SIG-M5 (cell line): ENCODE measurements at regions not wholly inside any gene's neighbourhood (a gene's known extent, or its start where the extent isn't known, plus 50 kb on each side); places are given as distances from the start of the nearest gene placed in this dataset.

Source experiments
- DNase-seq: peaks from one replicate; lab custom pipeline; 2025; lab: John Stamatoyannopoulos, UW

DNA sequence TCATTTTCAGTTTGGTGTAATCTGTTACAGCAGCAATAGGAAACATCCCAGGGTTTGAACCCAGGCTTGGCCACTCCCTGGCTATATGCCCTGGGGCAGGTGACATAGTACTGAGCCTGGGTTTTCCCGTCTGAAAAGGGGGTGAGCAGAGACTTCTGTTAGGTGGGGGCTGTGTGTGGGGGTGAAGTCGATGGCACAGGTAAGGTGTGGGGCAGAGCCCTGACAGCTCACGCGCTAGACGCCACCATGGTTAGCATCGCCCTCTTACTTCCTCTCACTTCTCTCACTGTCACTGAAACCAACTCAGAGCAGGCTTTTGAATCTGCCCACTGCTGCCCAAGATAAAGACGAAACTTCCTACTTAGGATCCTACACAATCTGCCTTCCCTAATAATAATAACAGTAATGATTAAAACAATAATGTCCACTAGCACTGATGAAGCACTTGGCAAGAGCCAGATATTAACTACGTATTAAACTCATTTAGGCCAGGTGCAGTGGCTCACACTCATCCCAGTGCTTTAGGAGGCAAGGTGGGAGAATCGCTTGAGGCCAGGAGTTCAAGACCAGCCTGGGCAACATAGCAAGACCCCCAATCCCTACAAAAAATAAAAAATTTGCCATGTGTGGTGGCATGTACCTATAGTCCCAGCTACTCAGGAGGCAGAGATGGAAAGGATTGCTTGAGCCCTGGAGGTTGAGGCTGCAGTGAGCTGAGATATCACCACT lies 117.9 kb upstream of the PTPN1 start:
- DNase-seq = no peak

DNA sequence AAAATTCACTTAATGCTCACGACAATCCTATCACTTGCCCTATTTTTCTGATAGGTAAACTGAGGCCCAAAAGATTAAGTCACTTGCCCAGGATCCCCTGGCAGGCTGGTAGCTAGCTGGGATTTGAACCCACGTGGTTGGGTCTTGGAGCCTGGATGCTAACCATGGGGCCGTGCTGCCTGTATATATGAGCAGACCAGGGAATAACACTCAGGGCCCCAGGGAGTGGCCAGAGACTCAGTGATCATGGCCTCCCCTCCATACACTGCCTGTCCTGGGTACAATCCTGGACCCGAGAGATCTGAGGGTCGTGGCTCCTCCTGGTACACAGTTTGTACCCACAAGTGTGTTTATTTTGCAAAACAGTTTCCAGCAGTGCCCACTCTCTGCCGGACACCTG lies 116.9 kb upstream of the PTPN1 start:
- no peak for DNase-seq

DNA sequence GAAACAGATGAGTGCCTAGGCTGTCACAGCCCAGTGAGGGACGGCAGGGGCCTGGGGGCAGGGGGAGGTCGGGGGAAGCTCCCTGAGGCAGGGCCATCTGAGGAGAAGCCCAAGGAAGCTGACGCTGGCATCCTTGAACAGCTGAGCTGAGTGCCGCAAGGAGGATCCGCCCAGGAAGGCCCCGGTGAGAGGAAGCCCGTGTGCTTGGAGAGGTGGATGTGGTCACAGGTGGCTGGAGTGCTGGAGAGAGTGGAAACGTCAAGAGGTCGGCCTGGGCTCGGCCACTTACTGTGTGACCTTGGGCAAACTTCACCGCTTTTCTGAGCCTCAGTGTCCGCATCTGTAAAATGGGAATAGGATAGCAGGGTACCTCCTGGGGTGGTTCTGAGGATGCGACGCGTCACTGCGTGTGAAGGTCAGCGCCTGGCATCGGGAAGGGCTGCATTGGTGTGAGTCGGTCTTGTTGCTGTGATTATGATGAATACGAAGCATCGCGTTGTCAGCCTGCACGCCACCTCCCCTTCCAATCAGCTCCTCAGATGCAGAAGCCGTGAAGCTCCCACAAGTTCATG lies 116.1 kb upstream of the PTPN1 start:
- no peak for DNase-seq

DNA sequence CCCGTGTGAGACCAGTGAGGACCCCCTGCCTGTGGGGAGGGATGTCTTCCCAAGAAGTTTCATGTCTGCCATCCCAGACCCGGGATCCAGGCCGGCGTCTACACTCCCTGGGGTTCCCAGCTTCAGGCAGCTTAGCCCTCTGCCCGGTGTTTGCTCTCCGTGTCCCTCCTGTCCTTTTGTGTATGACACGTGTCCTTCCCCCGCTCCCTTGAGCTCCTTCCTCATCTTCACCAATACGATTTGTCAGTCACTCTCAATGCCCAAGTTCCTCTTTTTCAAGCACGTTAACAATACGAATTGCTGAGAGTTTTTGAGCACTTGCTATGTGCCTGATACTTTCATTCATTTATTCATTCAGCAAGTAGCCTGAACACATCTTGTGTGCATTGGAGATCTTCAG lies 115.6 kb upstream of the PTPN1 start:
- peak; percentile 61 for DNase-seq

DNA sequence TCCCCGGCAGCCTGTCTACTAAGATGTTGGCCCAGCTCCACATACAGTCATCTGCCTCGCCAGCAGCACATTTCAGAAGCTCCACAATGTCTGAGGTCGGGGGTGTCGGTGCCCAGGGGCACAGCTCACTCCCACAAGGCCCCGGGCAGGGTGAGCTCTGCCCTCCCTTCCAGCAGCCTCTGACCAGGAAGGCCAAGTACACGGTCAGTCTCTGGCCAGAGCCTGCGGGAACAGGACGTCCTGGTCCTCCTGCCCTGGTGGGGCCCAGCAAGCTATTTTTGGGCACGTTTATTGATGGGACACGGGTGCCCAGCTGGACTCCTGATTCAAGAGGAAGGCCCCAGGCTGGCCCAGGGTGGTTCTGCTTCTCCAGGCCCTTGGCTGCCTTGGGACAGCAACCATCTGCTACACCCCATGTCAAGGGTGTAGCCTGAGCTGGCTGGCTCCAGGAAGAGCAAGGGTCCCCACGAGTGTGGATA lies 114.9 kb upstream of the PTPN1 start:
- no peak for DNase-seq

DNA sequence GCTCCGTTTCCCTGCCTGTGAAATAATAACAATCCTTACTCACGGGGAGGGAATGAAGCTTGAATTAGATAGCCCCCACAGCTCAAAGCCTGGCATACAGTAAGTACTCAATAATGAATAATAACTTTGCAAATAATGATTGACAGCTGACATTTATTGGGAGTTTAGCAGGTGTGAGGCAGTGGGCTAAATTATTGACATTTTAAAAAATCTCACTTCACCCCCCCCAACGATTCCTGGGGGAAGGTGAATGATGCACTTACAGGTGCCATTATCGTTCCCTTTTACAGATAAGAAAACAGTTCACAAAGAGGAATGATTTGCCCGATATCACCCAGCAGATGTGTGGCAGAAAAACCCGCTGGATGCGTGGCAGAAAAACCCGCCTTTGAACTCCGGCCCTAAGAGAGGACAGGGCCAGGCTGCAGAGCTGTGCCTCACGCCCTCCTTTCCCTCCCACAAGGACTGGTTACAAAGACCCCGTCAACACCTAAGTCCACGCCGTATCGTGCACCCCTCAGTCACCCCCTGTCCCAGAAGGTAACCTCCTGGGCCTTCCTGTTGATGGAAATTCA lies 114.2 kb upstream of the PTPN1 start:
- DNase-seq = no peak

DNA sequence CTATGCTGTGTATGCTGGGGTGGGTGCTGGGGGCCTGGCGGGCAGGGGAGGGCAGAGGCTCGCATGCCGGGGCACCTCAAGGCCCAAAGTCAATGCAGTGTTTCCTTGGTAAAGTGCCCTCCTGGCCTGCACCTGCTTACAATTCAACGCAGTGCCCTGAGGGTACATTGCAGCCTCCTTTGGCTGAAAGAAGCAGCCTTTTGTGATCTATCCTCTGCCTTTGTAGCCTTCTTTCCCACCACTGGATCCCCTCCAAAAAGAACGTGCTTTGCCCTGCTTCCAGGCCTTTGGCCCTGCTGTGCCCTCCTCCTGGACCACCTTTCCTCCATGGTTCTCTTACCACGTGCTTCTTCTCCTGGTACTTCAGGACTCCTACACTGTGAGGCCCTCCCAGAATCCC lies 113.6 kb upstream of the PTPN1 start:
- DNase-seq = no peak

DNA sequence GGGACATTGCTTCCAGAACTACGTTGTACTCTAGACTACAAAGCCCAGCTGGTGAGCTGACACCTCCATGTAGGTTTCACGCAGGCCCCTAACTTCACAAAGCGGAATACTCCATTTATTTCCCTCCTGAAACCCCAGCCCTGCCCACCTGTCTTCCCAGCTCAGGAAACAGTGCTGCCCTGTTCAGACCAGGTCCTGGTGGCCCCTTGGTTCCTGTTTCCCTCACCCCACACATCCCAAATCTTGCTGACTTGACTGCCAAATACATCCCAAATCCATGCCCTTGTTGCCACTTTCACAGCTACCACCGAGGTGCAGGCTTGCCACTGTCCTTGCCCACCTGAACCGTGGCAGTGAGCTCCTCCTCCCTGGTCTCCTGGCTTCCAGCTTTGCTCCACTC lies 113.1 kb upstream of the PTPN1 start:
- DNase-seq = no peak

DNA sequence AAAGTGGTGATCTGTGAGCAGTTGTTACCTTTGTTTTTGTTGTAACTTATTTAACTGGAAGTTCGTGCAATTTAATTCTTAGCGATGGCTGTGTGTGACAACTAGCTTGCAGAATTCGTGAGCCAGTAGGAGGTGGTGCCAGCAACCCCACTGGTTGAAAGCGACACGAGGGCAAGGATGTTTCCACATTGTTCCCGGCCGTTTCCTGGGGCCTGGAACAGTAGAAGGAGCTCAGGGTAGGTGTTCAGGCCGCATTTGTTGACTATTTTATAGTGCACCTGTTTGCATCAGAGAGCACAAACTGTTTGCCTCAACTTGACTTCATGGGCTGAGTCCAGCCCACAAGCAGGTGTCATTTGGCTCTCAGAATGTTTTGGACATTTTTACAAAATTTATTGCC lies 112.1 kb upstream of the PTPN1 start:
- DNase-seq = no peak

DNA sequence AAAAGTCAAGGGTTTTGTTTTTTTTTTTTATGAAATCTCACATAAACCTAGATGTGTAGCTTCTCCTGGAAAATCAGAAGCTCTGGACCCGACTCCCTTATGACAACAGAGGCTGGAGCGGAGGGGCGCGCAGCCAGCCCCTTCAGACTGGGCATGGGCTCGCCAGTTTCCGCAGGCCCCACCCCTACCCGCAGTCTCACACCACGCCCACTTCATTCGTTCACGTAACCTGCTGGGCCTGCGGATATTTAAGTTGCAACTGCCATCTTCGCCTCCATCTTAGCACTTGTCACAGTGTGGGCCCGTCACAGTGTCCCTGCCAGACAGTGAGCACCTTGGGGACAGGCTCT lies 111.7 kb upstream of the PTPN1 start:
- DNase-seq = no peak

DNA sequence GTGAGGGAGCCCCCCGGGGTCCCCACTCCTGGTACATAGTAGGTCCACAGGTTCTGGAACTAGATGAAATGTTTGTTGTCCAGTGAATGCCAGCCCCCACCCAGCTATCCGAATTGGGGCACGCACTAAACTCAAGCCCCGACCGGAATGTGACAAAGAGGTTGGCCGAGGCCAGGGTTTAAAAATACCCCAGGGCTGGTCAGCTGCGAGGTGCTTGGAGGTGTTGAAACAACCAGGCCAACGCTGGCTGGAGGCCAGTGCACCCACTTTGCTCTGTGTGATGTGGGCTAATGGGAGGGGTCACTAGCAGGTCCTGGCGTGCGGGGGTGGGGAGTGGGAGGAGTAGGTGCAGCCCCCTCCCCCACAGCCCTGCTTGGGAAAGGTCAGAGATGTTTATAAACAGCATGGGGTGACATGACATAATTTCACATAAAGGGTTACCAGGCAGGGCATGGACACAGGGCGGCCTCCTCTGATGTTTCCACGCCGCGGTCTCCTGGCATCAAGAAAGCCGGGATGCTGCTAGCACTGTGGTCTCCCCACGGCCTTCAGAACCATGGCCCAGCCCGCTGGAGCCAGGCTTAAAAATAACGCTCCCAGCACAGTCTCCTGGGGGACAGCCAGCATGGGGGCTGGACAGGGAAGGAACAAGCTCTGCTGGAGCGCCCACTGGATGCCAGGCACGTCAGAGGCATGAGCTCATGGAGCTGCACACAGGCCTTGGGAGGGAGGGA lies 111.2 kb upstream of the PTPN1 start:
- DNase-seq = no peak

DNA sequence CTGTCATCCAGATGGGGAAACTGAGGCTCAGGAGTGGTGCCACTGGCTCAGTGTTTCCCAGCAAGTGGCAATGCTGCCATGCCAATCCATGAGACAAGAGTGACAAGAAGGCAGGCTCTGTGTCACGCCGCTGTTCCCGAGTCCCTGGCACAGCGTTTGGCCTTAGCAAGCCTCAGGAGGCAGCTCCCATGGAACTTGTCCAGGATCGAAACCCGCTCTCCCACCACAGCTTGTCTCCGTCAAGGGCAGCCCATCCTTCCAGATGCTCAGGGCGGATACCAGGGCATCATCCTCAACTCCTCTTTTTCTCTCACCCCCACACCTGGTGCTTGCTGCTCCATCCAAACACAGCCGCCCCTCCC lies 110.6 kb upstream of the PTPN1 start:
- DNase-seq = no peak

DNA sequence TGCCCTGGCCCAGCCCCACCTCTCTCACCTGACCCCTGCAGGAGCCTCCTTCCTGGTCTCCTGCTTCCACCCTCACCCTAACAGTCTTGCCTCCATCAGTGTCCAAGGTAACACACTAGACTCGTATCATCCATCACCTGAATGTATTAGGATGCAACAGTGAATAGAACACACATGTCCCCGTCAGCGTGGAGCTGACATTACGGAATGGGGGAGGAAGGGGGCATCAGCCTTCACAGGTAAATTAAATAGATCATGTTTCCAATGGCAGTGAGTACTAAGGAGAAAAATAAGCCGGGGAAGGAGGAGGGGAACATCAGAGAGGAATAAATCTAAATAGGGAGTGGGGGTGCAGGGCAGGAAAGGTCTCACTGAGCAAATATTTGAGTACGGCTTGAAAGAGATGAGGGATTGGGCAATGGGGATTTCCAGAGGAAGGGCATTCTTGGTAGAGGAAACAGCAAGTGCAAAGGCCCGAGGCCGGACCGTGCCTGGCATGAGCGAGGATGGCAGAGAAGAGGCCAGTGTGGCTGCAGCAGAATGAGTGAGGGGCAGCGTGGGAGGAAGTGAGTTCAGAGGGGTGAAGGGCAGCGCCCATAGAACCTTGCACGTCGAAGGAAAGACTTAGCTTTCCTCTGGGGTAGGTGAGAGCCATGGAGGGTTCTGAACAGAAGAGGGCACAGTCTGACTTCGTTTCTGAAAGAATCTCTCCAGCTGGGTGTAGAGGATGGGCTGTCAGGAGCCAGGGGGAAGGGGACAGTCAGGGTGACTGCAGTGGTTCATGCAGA lies 110.1 kb upstream of the PTPN1 start:
- no peak for DNase-seq

DNA sequence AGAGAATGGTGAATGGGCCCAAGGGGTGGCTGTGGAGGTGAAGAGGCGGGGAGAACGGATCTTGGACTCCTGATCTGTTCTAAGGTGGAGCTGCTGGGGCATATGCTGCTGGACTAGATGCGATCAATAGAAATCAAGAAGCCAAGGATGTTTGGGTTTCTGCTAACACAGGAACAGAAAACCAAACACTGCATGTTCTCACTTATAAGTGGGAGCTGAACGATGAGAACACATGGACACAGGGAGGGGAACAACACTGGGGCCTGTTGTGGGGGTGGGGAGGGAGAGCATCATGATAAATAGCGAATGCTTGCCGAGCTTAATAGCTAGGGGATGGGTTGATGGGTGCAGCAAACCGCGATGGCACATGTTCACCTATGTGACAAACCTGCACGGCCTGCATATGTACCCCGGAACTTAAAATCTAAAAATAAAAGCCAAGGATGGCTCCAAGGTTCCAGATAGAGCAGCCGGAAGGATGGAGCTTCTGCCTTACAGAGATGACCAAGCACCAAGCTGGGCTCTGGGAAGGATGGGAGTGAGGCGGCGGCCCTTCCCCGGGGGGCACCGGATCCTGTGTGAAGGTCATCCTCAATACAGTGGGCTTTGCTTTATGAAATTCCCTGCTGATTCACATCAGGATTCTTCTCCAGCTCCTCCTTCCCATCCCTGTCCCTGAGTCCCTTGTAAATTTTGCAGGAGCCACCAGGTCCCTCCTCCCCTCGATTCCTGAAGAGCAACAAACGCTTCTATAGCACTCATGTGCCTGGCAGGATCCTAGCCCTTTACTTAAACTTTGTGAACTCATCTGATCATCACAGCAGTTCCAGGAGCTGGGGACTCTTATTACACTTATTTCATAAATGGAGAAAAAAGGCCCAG lies 109.2 kb upstream of the PTPN1 start:
- DNase-seq = no peak

DNA sequence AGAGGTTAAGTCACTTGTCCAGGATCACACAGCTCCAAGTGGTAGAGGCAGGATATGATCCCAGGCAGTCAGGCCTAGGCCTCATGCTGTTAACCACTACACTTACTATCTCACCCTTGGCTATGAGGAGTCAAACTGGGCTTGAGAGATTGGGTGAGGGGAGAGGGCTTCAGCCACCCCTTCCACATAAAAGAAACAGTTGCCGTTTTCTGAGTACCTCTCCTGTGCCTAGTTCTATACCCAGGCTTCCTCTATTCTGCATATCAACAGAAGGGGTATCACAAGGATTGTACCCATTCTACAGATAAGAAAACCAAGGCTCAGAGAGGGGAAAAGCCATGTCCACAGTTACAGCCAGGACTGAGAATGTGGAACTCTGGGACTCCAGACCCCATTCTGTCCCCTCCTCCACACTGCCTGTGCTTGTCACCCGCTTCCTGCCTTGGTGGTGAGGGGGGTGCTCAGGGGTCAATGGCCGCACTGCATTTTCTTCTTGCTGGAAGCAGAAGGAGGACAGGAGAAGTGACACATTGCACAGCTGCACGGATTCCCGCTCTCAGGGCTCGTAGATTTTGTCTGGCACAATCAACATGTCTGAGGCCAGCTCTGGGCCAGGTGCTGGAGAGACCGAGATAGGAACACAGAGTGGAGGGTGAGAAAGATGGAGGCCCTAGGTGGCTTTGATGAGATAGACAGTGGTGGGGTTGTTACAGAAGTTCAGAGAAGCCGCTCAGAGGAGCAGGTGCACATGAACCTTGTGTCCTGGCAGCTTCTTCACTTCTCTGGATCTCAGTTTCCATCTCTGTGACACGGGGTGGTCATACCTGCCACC lies 108.4 kb upstream of the PTPN1 start:
- no peak for DNase-seq

DNA sequence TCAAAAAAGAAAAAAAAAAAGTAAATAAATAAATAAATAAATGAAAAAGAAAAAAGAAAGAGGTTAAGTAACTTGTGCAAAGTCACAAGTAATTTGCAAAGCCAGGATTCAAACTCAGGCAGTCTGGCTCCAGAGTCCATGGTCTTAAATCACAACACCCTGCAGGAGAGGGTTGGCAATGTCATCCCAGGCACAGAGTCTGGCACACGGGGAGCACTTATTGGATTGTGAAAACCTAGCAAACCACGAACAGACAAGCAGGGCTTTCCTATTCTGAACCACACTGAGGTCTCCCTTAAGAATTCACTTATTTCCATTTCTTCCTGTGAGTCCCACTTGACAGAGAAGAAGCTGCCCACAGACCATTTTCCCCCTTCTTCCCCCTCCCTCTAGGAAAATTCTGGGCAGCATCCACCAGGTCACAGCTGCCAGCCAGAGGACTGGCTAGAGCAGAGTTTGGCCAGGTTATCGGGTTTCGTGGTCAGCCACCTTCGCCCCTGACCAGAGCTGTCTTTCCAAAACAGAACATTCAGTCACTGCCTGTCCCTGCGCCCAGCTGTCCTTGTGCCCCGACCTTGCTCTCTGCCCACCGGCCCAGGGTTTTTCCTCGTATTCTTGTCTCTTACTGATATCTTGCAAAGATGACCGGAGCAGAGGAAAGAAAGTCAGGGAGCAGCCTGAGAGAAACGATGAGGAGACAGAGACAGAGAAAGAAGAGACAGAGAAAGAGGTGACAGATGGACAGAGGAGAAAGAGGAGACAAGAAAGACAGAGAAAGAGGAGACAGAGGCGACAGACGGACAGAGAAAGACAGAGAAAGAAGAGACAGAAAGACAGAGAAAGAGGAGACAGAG lies 106.4 kb upstream of the PTPN1 start:
- no peak for DNase-seq

DNA sequence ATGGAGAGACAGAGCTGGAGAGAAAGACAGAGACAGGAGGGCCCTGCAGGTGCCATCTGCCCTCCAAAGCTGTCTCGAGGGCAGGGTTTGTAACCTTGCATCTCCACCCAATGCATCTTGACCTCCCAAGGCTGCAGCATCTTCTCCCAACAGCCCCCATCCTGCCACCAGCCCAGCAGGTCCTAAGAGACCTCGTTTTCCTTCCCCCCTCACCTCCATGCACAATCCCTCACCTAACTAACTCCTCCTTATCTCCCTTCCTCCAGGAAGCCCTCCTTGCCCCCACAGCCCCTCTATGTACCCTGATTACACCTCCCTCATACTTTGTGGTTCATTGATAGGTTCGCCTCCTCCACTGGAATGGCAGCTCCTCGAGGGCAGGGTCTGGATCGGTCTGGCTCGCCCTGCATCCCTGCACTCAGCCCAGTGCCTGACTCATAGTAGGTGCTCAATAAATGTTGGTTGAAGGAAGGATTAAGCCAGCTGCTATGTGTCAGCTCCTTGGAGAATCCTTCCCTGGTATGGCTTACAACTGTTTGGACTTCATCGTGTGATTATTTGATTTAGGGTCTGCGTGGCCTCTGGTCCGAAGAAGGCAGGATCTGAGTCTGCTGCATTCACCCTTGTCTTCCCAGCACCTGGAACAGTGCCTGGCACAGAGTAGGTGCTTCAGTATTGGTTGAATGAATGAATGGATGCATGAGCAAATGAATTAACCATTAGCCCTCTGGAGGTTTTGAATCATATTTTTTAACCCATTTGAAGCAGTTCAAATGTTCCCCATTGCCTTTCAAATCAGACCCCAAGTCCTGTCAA lies 105.6 kb upstream of the PTPN1 start:
- DNase-seq = no peak

DNA sequence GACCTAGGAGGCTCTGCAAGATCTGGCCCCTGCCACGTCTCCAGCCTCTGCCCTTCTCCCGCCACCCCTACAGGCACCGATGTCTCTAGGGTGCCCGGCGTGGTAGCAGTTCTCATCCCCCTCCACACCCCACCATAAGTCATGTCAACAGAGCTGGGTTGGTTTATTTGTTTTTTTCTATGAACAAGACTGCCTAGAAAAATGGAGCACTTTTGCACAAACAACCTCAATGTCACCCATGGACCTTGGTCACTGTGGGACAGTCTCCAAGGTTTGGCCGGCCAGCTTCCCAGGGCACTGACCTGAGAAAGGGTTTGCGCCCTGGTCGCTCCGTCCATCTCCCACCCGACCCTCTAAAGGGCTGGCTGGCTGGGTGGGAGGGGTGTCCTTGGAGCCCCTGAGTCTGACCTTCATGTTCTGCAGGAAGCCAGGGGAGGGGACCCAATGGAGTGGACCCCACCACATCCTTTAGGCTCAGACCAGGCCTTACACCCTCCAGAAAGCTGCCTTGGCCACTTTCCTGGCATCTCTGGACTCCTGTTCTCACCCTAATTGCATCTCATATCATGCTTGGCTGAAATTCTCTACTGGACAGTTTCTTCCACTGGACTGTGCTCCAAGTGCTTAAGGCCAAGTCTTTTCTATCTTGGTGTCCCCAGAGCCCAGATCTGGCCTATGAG lies 104.8 kb upstream of the PTPN1 start:
- no peak for DNase-seq
